GM23248 (cell line): ENCODE measurements at regions not wholly inside any gene's neighbourhood (a gene's known extent, or its start where the extent isn't known, plus 50 kb on each side); places are given as distances from the start of the nearest gene placed in this dataset.

Experiments
- EZH2 ChIP-seq: fragments of 200-600 bp; sonication (generic); IDR thresholded peaks from 2 replicates; pipeline ENCODE4 v1.6.1; 2018; ENCODE audit warnings: antibody characterized with exemption, mild to moderate bottlenecking; ENCODE audit not compliant: insufficient read depth, poor library complexity, severe bottlenecking
- EZH2phosphoT487 ChIP-seq: fragments of 200-600 bp; sonication (generic); IDR thresholded peaks from 2 replicates; pipeline ENCODE4 v1.6.1; 2018; ENCODE audit warnings: antibody characterized with exemption, moderate library complexity, mild to moderate bottlenecking, low read depth; ENCODE audit not compliant: insufficient read depth

- no peak for TF ChIP-seq EZH2
- no peak for TF ChIP-seq EZH2phosphoT487
Measured at GRCh38 chr12:89122852-89123251, 229.4 kb downstream of the DUSP6 start.
